ENCODE measurements at regions not wholly inside any gene's neighbourhood (a gene's known extent, or its start where the extent isn't known, plus 50 kb on each side); places are given as distances from the start of the nearest gene placed in this dataset.

DNA sequence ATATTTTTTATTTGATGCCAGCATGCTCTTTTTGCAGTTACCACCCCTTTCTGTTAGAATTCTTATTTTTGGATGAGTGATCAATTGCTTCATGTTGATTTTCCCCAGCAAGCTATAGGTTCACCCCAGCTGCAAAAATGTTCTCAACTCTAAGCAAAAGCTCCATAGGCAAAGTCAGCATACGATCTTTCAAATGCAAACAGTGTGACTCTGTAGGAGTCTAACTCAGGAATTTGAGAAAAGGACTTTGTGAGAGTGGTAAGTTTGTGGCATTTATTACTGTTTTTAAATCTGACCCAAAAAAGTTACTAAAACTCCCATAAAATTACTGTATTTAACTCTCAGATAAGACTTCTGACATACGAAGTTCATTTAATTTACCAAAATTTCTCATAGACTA lies 134.9 kb upstream of the HSF2 start:
- TF ChIP-seq, protein P1, sequence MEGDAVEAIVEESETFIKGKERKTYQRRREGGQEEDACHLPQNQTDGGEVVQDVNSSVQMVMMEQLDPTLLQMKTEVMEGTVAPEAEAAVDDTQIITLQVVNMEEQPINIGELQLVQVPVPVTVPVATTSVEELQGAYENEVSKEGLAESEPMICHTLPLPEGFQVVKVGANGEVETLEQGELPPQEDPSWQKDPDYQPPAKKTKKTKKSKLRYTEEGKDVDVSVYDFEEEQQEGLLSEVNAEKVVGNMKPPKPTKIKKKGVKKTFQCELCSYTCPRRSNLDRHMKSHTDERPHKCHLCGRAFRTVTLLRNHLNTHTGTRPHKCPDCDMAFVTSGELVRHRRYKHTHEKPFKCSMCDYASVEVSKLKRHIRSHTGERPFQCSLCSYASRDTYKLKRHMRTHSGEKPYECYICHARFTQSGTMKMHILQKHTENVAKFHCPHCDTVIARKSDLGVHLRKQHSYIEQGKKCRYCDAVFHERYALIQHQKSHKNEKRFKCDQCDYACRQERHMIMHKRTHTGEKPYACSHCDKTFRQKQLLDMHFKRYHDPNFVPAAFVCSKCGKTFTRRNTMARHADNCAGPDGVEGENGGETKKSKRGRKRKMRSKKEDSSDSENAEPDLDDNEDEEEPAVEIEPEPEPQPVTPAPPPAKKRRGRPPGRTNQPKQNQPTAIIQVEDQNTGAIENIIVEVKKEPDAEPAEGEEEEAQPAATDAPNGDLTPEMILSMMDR (IDR thresholded peaks at IDR 0.05; ENCODE audit: low read depth, low read length, poor library complexity, severe bottlenecking) = no peak
- TF ChIP-seq EZH2phosphoT487 (IDR thresholded peaks at IDR 0.05; ENCODE audit: borderline replicate concordance, low read length) = no peak

All from DOHH2 (cell line).